Right lobe of liver (tissue), 4 donors: ENCODE measurements at regions not wholly inside any gene's neighbourhood (a gene's known extent, or its start where the extent isn't known, plus 50 kb on each side); places are given as distances from the start of the nearest gene placed in this dataset.

Experiments used
- CTCF ChIP-seq, 4 donors: fragments of 200-600 bp in 3 of 4; fragments of 450-650 bp in 1 of 4; IDR thresholded peaks; one replicate each; pipeline versions ENCODE4 v1.5.1 to v1.8.0; 2016 to 2022; ENCODE audit warnings: antibody characterized with exemption in 4 of 4, mild to moderate bottlenecking in 2 of 4
- POLR2A ChIP-seq: fragments of 450-650 bp; IDR thresholded peaks from one replicate; pipeline ENCODE4 v1.6.1; 2017; ENCODE audit warnings: antibody characterized with exemption, mild to moderate bottlenecking
- donor health status: DM: no; HTN: no; CAD: no.
- donor health status: DM: no; HTN: no; CAD: no.
- donor health status: DM: no; HTN: yes; CAD: no.

GRCh38 chr14:31965071-31965734, 111.9 kb upstream of the ARHGAP5 start:
- TF ChIP-seq POLR2A (no peak), CTCF (IDR thresholded peaks at IDR 0.05) (no peak)
